Amniotic epithelial cell (primary cell): ENCODE measurements at regions not wholly inside any gene's neighbourhood (a gene's known extent, or its start where the extent isn't known, plus 50 kb on each side); places are given as distances from the start of the nearest gene placed in this dataset.

Source experiments
- DNase-seq: peaks from one replicate; pipeline ENCODE4 v3.0.0-alpha.2; 2010; ENCODE audit warnings: low read depth

DNA sequence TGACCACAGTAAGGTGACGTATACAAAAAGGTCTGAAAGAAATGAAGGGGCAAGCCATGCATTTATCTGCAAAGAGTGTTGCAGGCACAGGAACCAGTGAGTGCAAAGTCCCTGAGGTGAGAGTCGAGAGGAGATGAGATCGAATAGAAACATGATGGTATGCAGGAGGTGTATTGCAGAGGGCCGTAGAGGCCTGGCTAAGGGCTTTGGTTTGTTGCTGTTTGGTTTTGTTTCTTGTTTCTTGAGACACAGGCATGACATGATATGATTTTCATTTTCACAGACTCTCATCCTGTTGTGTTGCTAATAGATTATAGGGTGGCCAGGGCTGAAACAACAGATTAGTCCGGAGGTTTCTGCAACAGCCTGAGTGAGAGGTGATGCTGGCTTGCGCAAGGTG is 80.4 kb downstream of the HSPH1 start:
- no peak for DNase-seq

- DNase-seq, result no peak
Observed at GRCh38 chr13:31074756-31075155, 86.9 kb downstream of the HSPH1 start.

GRCh38 chr13:31073859-31074718 is 87.6 kb downstream of the HSPH1 start:
- DNase-seq, result peak; percentile 68

- peak; percentile 47 for DNase-seq
Observed at GRCh38 chr13:31072041-31072440, 89.7 kb downstream of the HSPH1 start.

DNA sequence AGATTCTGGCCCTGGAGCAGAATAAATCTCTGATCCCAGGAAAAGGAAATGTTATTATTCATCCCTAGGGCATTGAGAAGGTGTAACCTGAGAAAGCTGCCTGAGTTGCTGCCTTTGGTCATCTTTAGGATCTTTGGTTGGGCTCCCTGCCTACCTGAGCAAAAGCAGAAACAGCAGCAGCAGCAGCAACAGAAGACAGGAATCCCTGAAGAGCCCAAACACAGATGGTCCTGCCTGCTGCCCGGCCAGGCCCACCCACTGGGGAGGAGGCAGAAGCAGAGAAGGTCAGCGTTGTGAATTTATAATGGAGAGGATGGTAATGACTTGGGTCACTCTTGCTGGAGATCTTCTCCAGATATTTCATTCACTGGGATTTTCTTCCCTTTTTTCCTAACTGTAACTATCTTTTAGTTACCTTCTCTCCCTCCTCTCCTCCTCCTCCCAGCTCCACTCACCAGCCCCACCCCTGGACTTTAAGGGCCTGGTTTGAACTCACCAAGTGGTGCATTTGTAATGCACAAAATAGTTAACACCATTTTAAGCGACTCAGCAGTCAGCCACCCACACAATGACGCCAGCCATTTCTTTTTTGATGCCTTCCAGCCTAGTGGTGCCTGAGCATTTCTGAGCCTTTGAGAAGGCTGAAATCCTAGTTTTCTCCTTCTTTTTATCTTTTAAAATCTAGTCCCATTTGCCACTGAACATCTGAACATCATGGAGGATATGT is 91.7 kb downstream of the HSPH1 start:
- no peak for DNase-seq

DNA sequence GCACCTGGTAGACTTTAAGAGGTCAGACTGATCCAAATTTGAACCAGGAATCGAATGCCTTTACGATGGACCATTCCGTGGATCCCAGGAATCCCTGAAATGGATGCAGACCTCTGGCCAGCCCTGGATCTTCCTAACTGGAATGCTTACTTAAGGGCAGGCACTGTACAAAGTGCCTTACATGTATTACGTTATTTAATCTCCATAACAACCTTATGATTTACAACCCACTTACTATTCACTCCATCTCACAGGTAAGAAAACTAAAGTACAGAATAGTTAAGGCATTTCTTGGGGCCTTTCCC is 93.6 kb downstream of the HSPH1 start:
- no peak for DNase-seq

GRCh38 chr13:31067416-31068118 is 94.1 kb downstream of the HSPH1 start:
- DNase-seq, result peak; percentile 91

DNA sequence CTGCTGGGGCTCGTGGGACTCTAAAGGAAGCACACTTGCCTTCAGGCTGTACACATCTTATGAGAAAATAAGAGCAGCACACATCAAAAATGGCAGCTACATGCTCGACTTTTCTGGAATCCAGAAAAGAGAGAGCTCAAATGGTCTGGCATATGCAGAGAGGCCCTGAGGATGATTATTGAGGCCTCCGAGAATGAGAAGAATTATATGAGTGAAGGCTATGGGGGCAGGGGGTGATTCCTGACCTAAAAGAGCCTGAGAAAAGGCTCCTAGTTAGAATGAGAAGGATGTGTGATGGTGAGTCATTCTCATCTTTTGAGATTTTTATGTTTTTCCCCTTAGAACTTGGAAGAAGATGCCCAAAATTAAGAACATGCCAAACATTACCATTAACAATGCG is 97.1 kb downstream of the HSPH1 start:
- no peak for DNase-seq

DNA sequence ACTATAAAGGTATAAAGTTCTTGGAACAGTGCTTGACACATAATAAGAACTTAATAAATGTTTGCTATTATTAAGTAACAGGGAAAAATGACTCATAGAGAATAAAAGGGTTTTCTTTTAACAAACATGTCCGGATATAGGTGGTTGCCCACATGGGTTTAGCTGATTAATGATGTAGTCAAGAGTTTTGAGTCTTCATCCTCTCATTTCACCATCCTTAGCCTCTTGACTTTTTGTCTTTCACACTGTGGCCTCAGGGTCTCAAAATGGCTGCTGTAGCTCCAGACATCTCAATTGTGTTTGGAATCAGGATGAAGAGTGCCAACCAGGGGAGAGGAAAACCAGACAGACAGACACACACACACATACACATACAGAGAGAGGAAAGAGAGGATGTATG is 97.9 kb downstream of the HSPH1 start:
- DNase-seq, result no peak

DNA sequence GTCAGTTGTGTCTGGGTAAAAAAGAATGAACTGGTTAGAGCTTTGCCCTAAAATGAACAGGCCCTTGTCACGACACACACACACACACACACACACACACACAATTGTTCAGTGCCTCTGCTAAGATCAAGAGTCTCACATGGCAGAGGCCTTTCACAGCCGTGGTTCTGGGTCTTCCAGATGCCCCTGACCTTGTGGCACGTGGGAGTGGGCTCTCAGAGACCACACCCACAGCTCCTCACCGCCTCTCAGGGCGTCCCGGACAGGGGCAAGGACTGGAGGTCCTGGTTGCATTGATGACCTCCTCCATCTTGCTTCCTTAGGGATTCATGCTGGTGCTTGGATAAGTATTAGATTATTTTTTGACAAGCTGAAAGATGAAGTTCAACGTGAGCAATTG is 101.0 kb downstream of the HSPH1 start:
- DNase-seq, result no peak

- no peak for DNase-seq
Observed at GRCh38 chr13:31060220-31060619, 101.5 kb downstream of the HSPH1 start.

DNA sequence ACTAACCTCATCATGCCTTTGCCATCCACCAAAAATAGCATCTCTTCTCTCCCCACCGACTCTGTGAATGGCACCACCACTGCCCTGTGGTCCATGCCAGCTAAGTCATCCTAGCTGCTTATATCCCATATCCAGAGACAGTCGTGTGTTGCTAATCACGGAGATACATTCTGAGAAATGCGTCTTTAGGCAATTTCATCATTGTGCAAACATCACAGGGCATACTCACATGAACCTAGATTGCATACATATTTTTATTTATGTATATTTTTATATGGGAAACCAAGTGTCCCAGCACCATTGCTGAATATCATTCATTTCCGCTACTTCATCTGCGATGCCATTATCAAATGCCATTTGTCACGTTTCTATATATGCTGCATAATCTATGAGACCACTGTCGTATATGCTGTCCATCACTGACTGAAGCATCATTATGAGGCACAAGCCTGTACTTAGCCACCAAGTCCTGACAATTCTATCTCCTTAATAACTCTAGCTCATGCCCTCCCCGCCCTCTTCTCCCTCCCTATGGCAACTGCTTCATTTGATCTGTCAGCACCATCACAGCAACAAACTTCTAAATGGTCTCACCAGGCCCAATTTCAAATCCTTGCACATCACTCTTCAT is 104.2 kb downstream of the HSPH1 start:
- DNase-seq, result no peak

GRCh38 chr13:31056644-31057271 is 104.9 kb downstream of the HSPH1 start:
- DNase-seq, result peak; percentile 12

GRCh38 chr13:31055589-31055988 is 106.1 kb downstream of the HSPH1 start:
- DNase-seq, result no peak

DNA sequence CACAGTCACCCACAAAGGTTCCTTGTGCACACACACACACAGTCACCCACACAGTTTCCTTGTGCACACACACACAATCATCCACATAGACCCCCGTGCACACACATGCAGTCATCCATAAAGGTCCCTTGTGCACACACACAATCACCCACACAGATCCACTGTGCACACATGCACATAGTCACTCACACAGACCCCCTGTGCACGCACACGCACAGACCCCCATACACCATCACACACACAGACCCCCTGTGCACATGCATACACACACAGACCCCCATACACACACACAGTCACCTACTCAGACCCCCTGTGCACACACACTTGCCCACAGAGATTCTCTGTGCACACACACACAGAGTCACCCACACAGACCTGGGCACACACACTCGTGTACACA is 107.1 kb downstream of the HSPH1 start:
- no peak for DNase-seq

DNA sequence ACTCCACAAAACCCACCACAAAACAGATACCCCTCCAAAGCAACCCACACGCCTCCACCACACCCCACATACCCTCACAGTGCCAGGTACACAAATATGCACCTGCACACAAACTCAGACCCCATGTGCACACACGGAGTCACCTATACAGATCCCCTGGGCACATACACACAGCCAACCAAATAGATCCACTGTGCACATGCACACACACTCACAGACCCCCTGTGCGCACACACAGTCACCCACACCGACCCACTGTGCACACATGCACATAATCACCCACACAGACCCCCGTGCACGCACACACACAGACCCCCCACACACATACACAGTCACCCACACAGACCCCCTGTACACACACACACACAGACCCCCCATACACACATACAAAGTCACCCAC is 107.8 kb downstream of the HSPH1 start:
- DNase-seq, result no peak

DNA sequence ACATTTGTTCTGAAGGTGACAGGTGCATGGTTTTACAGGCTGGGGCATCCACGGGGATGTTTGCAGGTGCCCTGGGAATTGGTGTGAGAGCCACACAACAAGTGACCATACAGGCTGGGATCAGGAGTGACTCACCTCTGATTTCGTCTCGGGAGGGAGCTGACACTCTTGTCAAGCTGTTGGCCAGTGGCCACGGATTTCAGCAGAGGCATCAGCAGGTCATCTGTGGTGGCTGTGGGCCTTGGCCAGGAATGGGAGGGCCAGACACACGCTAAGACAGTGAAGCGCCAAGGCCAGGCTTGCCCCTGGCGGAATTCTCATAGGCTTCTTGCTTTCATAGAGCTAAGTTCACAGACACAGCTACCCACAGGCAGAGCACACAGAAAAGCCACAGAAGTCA is 108.6 kb downstream of the HSPH1 start:
- peak; percentile 16 for DNase-seq

- no peak for DNase-seq
Observed at GRCh38 chr13:31052478-31052877, 109.2 kb downstream of the HSPH1 start.

- DNase-seq, result peak; percentile 15
Observed at GRCh38 chr13:31051999-31052398, 109.7 kb downstream of the HSPH1 start.

DNA sequence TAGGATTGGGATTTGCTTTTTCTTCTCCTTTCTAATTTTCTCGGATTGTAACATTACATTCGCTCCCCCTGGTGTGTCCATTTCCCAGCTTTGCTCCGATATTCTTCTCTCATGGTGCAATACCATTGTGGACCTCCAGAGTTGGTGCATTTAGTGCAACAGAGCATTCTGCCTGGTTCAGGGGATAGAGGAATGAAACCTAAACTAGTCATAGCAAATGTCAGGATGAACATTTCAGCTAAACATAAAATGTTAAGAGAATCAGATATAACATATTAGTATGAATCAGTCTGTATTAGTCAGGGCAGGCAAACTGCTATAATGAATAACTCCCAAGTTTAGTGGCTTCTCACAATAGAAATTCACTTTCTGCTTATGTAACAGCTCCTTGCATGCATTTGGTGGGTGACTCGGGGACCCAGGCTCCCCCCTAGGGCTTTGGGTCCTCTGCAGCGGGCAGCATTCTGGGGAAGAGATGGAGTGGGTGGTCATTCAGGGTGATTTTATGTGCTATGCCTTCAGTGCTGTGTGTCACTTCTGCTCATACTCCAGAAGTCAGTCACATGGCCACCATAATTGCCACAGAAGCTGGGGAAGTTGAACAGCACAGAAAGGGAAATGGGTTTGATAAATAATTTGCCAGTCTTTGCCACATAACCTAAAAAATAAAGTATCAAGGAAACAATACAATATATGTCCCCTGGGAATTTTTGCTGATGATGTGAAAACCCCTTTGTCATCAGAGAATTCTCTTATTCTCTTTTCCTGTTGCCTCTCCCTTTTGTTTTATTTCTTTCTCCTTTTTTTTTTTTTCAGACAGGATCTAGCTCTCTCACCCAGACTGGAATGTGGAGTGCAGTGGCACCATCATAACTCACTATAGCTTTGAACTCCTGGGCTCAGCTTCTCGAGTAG is 111.0 kb downstream of the HSPH1 start:
- DNase-seq, result peak; percentile 16

DNA sequence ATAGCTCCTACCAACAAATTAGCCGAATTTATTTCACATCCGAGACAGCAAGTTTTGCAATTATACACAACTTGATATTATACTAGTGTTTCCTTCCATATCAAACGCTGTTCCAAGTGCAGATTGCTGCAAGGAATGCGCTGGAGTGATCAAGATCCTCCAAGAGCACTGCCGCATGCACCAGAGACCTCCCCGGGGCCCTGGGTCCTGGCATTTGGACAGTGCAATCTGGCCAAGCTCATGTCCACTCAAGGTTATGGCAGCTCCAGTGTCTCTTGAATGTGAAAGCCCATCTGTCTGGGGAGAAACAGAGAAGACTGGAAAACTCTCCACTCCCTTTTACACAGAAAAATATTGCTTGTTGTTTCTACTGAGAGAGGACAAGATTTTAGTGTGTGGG is 111.9 kb downstream of the HSPH1 start:
- DNase-seq, result no peak
